ENCODE measurements at regions not wholly inside any gene's neighbourhood (a gene's known extent, or its start where the extent isn't known, plus 50 kb on each side); places are given as distances from the start of the nearest gene placed in this dataset.

GRCh38 chr13:95352486-95352885 lies 51.2 kb upstream of the ABCC4 start:
- DNase-seq: no peak

GRCh38 chr13:95354156-95354555 lies 52.9 kb upstream of the ABCC4 start:
- DNase-seq: no peak

GRCh38 chr13:95354680-95355487 lies 53.6 kb upstream of the ABCC4 start:
- DNase-seq: no peak

- DNase-seq: no peak
These were observed 54.2 kb upstream of the ABCC4 start for GRCh38 chr13:95355494-95355893.

- no peak for DNase-seq
These were observed 55.7 kb upstream of the ABCC4 start for GRCh38 chr13:95356916-95357315.

- no peak for DNase-seq
These were observed 56.6 kb upstream of the ABCC4 start for GRCh38 chr13:95357875-95358274.

GRCh38 chr13:95360052-95360451 lies 58.8 kb upstream of the ABCC4 start:
- DNase-seq: no peak

- no peak for DNase-seq
These were observed 59.3 kb upstream of the ABCC4 start for GRCh38 chr13:95360464-95361097.

- DNase-seq: no peak
These were observed 60.4 kb upstream of the ABCC4 start for GRCh38 chr13:95361686-95362085.

- no peak for DNase-seq
These were observed 61.4 kb upstream of the ABCC4 start for GRCh38 chr13:95362666-95363065.

- no peak for DNase-seq
These were observed 66.1 kb upstream of the ABCC4 start for GRCh38 chr13:95367309-95367843.

GRCh38 chr13:95368998-95369397 lies 67.7 kb upstream of the ABCC4 start:
- DNase-seq: no peak

- DNase-seq: no peak
These were observed 74.5 kb upstream of the ABCC4 start for GRCh38 chr13:95375706-95376105.

GRCh38 chr13:95378603-95379002 lies 77.4 kb upstream of the ABCC4 start:
- DNase-seq: no peak

- DNase-seq: peak; percentile 19
These were observed 79.4 kb upstream of the ABCC4 start for GRCh38 chr13:95380468-95381211.

- DNase-seq: no peak
These were observed 79.9 kb upstream of the ABCC4 start for GRCh38 chr13:95381212-95381527.

- no peak for DNase-seq
These were observed 81.2 kb upstream of the ABCC4 start for GRCh38 chr13:95382411-95382810.

- no peak for DNase-seq
These were observed 81.7 kb upstream of the ABCC4 start for GRCh38 chr13:95382916-95383315.

GRCh38 chr13:95385373-95385772 lies 84.1 kb upstream of the ABCC4 start:
- DNase-seq: no peak

- DNase-seq: no peak
These were observed 84.5 kb upstream of the ABCC4 start for GRCh38 chr13:95385798-95386197.

- no peak for DNase-seq
These were observed 85.1 kb upstream of the ABCC4 start for GRCh38 chr13:95386370-95386769.

GRCh38 chr13:95387733-95388207 lies 86.5 kb upstream of the ABCC4 start:
- no peak for DNase-seq

- no peak for DNase-seq
These were observed 87.3 kb upstream of the ABCC4 start for GRCh38 chr13:95388420-95389079.

Measured in NCI-H2227 treated with DMSO at 0.1 percent for 48 hours (cell line).